Retina (tissue), 1 donor: ENCODE measurements at regions not wholly inside any gene's neighbourhood (a gene's known extent, or its start where the extent isn't known, plus 50 kb on each side); places are given as distances from the start of the nearest gene placed in this dataset.
"Not testable (repeated sequence)": the region's sequence is repeated elsewhere in the genome, so short reads cannot be mapped to it uniquely, and the experiment has no call there.

Experiments used
- DNase-seq: peaks from one replicate; pipeline ENCODE4 v3.0.0-alpha.2; 2016

DNA sequence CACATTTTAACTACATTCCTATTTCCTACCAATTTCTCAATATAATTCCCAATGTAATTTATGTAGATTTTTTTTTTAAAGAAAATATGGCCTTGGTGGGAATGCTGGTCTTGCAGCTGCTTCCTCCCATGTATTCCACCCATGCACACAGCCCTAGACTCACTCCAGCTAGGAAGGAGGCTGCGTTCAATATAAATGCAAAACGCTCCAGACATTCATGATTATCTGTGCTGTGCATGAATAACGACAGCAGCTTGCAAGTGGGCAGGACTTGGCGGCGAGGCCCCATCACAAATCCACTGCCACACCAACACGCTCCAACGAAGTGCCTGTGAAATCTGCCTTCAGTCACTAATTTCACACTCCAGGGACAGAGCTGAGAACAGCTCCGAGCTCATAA lies 391.2 kb downstream of the PREX1 start:
- DNase-seq, result not testable (repeated sequence)

DNA sequence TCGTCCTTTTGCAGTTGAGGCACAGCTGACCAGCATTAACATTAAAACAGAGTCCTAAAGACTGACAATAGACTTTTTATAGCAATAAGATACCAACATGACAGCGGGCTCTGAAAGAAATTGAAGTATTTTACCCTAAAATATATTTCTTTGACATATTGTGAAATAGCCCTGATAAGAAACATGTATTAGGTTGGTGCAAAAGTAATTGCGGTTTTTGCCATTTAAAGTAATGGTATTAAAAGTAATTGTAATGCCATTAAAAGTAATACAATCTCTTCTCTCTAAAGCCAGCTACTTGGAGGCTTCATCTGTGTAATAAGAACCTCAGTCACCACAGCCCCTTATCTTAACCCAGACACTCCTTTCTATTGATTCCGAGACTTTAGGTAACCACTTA lies 394.6 kb downstream of the PREX1 start:
- no peak for DNase-seq

DNA sequence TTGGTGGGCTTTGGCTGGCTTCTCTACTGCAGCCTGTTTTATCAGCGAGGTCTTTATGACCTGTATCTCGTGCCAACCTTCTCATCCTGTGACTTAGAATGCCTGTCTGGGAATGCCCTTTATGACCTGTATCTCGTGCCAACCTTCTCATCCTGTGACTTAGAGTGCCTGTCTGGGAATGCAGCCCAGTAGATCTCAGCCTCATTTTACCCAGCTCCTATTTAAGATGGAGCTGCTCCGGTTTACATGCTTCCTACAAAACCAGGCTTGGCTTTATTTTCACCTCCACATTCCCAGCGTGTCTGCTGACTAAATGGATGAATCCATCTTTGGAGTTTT lies 395.3 kb downstream of the PREX1 start:
- no peak for DNase-seq

DNA sequence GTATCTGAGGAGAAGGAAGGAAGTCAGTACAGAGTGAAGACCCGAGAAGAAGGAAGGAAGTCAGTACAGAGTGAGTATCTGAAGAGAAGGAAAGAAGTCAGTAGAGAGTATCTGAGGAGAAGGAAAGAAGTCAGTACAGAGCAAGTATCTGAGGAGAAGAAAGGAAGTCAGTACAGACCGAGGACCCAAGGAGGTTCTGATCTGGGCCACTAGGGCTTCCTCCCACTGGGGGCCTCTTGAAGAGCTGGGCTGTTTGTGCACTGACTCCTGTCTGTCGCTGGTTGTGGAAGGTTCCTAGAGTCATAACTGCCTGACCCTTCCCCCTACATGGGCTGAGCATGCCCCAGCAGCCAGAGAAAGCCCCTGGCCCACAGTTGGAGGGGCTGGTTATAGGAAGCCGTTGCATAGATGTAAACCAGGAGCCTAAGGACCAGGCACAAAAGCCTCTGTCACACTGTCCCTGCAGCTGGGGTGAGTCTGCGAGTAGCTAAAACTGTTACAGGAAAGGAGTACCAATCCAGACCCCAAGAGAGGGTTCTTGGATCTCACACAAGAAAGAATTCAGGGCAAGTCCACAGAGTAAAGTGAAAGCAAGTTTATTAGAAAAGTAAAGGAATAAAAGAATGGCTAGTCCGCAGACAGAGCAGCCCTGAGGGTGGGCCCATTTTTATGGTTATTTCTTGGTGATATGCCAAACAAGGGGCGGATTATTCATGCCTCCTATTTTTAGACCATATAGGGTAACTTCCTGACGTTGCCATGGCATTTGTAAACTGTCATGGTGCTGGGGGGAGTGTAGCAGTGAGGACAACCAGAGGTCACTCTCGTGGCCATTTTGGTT lies 395.9 kb downstream of the PREX1 start:
- no peak for DNase-seq

DNA sequence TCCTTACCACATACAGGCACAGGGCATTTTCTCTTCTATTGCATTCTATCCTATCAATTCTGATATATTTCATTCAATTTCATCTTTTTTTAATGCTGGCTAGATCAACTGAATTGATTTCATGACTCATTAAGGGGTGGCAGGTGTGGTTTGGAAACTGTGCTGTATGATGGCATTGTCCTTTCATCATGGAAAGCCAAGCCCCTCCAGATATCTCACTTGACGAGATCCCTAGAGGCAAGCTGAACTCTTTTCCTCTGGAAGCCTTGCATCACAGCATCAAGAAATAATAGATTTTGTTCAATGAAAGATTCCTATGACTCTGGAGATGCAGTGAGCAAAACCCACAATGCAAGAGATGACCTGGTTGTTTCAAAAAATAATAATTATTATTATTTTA lies 401.2 kb downstream of the PREX1 start:
- DNase-seq, result no peak

DNA sequence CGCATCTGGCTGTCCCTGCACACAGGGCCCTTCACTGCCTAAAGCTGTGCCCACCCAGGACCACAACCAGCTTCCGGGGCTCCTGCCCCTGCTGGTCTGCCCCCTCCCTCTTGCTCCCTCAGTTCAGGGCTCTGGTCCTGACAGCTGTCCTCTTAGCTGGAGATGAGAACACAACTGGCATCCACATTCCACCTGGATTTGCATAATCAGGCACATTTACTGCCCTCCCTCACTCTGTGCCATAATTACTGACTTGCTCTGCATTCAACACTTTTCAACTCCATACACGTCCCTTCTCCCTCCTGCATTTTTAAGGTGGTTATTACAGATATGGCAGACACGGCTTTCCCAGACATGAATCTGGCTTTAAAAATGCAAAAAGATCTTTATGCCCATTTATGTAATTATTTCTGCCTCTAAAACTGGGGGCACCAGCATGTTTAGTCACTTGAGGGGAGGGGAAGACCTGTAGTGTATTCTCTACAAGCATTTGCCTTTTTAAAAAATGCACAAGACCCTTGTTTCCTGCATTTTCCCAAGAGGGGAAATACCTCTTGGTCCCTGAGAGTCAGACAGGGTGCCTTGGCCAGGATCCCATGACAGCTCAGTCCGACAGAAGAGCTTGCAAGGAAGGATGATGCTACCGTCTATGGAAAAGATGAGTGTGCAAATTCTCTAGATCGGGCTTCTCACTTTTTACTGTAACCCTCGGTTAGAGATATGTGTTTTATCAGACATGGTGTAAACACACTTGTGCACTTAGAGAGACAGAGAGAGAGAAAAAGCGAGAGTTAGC lies 401.8 kb downstream of the PREX1 start:
- peak; percentile 28 for DNase-seq

DNA sequence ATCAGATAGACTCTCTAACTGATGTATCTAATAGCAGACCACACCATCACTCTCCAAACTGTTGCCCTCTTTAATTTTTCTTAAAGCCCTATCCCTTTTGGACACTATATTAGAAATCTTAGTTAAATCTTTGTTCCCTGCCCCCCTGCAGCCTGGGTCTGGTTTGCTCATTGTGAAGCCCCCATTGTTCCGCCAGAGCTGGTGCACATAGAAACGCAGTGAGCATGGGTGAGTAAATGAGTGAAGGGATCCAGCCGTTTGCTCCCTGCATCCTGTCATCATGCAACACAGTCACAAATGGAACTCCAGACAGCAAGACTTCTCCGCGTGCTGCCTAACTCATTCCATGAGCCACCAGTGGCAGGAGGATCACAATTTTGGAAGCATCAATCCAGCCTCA lies 402.5 kb downstream of the PREX1 start:
- DNase-seq, result peak; percentile 41

DNA sequence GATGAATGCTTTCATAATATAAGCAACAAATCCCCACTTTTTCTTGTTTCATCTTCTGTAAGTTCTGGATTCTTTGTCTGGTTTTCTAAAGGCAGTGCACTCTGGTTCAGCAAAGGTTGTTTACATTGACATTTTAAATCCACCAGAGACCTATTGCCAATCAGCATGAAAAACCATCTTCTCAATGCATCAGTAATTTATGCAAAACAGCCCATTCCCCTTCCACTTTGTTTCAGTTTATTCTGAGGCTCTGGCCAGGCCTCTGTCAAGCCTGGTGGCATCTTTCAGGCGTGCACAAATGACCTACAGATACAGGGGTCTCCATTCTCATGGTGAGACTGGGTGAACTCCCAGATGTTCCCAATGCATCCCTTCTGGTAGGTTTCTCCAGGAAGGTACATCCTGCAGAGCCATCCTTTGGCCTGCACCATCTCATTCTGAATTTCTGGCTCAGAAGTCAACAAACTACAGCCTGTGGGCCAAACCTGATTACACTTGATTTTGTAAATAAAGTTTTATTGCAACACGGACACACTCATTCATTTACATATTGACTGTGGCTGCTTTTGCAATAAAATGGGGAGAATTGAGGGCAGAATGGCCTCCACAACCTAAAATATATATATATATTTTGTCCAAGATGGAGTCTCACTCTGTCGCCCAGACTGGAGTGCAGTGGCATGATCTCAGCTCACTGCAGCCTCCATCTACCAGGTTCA lies 405.4 kb downstream of the PREX1 start:
- DNase-seq, result no peak

DNA sequence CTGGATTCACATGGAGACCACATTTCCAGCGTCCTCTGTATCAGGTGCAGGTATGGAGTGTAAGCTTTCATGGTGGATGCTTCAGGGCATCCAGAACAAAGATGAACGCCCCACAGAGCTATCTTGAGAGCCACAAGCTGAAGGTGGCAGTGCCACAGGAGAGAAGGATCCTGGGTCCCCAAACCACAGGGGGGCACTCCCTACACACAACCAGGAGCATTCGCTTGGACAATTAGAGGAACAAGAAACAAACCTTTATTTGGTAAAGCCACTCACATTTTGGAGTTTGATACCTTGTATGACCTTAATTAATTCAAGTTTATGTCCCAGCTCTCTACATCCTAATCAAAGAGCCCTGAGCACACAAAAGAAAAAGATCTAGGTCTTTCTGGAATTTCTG lies 406.3 kb downstream of the PREX1 start:
- DNase-seq, result no peak

DNA sequence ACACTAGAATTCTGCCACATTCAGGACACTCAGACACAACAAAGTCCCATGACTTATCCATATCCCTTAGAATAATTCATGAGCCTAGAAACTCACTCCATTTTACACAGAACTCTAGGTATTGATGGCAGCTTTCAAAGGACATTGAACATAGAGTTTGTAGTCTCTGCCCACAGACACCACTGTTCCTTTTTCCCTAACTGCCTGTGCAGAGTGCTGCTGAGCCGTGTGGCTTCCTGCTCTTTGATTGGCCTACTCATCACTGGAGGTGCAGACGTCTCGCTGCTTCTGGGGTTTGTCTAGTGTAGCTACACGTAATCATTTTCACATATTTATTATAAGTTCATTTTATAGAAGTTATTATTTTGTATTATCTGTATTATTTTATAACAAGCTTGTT lies 407.6 kb downstream of the PREX1 start:
- DNase-seq, result no peak

DNA sequence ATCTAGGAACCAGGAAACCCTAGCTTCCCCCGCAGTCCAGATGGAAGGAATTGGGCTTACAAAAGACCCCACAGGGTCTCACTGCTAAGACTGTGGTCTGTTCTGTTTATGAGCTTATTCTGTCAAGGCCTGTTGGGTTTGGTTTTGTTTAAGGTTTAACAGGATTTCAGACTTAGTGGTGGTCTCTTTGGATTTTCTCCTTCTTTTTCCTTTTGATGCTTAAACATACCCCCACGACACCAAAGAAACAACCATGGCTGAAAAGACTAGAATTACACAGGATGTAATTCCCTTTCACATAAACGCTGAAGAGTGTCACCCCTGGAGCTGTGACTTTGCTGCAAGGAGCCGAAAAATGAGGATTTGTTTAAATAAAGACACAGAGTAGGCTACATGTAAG lies 408.6 kb downstream of the PREX1 start:
- DNase-seq, result no peak

DNA sequence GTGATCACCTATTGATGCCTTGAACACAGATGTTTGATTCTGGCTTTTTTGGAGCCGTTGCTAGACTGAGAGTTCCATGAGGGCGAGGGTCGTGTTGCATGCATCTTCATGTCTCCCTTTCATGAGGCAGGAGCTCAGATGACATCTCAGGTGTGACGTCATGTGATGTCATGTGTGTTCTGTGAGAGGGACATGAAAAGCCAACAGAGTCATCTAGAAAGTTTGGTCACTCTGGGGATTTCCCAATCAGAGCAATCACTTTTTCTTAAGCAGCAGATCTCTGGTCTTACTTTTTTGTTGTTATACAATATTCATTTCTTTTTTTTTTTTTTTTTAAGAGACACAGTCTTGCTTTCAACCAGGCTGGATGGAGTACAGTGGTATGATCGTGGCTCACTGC lies 411.8 kb downstream of the PREX1 start:
- DNase-seq, result no peak

DNA sequence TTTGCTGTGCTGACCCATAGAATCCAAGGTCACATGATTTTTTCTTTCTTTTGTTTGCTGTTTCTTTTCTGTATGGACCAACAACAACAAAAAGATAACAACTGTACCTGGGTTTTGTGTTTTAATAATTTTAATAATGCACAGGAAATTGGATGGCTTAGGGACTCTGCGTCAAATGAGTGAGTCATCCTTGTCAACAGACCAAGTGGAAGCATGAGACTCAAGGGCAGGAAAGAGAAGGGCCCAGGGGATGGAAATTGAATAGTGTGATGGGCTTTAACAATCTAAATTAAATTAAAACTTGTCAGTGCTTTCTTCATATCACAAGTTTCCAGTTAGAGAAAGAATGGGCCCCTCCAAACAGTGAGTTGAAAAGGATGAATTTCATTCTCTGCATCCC lies 413.0 kb downstream of the PREX1 start:
- DNase-seq, result no peak

DNA sequence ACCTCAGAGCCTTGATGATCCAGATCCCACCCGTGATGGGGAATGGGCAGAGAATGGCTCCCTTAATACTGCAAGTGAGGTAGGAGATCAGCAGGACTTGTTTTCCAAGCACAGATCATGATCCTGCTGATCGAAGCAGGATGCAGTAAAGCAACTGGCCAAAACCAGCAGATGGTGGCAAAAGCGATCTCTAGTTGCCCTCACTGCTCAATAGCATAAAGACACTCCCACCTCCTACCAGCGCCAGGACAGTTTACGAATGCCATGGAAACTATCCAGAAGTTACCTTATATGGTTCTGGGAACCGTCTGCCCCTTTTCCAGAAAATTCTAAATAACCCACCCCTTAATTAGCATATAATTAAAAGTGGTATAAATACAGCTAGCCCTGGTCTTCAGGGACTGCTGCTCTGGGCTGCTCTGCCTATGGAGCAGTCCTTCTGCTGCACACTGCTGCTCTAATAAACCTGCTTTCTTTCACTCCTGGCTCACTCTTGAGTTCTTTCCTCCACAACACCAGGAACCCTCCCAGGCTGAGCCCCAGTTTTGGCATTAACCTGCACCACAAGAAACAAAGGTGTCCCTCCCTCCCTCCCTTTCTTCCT lies 415.8 kb downstream of the PREX1 start:
- peak; percentile 30 for DNase-seq

DNA sequence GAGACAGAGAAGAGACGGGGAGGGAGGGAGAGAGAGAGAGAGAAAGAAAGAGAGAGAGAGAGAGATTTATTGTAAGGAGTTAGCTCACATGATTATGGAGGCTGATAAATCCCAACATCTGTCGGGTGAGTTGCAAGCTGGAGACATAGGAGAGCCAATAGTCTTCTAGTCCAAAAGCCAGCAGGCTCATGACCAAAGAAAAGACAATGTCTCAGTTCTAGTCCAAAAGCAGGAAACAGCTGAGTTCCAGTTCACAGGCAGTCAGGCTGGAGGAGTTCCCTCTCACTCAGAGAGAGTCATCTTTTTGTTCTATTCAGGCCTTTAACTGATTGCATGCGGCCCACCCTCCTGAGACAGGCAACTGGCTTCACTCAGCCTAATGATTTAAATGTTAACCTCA lies 416.6 kb downstream of the PREX1 start:
- DNase-seq, result no peak

DNA sequence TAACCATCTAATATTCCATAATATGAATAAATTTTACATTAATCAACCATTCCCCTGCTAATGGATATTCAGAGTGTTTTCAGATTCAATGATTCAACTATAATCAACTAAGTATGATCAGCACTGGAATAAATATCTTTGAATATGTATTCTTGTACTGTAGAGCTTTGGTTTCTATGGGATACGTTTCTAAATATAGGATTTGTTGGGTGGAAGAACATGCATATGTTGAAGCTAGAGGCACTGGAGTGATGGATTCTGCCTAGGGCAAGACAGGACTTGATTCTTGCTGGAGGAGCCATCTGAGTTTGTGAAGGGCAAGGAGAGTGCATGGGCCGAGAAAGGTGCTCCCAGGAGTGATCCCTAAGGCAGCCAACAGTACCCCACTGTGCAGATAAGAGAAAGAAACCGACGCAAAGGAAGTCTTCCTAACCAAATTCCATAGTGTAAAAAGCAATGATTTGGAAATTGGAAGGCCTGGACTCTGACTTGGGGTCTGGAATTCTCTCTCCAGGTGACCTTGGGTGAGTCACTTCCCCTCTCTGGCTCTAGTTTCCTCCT lies 418.7 kb downstream of the PREX1 start:
- DNase-seq, result no peak

DNA sequence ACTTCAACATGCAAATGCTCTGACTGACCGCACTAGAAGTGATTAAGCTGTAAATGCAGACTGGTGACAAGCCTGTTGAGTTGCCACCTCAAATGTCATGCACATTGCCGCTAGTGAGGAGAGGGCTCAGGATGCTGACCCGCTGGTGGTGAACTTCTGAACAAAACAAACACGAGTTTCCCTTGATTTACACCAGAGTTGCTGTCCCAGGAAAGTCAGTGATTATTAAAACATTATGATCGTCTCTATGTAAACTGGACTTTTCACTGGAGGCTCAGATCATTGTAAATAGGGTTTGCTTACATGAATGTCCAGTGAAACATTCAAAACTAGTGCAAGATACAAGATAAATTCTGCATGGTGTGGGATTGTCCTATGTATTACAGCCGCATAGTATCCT lies 420.1 kb downstream of the PREX1 start:
- no peak for DNase-seq

DNA sequence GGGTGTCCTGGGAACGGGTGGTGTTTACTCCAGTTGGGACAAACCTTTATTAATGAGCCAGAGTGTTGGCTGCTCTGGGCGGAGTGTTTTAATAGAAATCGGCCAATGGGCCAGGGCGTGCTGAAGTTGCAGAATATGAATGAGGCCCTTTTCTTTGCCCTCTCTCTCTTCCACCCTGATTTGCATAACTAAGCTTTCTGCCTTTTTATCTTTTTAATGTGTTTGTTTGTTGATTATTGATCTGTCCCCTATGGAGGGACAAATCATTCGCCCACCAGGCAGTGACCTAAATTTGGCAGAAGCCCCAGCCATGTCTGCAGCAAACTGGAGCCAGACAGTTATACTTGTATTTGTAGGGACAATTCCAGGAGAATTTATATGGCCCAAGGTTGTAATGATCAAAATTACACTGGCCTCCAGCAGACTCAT lies 420.9 kb downstream of the PREX1 start:
- DNase-seq, result peak; percentile 73

DNA sequence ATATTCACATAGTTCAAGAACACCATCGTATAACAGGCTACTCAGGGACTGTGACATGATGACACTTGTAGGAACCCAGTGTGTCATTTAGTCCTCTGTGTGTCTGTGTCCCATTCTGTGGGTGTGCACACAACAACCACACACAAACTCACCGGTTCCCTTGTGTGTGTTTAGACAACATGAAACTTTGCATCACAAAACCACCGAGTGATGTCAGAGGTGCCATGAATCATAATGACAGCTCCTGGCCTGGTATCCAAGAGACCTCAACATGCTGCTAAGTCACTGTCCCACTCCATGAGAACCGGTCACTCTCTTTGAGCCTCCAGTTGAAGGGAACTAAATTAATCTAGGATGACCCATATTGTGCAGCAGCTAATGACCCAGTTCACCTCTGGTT lies 421.3 kb downstream of the PREX1 start:
- DNase-seq, result no peak

DNA sequence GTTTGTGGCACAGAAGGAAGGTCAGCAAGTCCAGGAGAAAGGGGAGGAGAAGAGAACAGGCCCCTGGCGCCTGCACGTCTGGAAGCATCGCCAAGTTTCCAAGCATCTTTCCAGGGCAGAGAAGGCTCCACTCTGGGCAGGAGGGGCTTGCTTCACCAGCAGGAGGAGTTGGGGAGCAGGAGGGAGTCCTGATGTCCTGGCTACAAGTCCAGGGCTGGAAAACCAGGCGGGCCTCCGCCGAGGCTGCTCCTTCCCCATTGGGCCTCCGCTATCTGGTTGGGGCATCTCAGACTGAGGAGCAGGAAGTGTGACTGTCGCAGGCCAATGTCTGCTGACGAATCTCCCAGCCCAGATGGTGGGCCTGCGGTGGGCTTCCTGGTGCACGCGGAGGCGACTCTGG lies 421.9 kb downstream of the PREX1 start:
- peak; percentile 41 for DNase-seq

DNA sequence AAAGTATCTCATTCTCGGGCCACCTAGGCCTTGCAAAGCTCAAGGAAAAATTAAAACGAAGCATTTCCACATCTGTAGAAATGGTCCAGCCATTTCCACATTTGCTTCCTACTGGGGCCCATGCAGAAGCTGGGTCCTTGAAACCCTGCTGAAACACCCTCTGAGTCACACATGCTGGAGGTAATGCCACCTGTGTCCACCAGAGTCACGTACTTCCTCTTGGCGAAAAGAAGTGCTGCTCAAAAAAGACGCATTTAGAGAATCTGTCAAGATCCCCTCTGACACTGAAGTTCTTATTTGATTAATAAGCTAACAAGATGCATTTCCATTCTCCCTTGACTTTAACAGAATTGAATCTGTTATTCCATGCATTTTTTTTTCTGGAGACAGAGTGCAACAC lies 423.2 kb downstream of the PREX1 start:
- DNase-seq, result no peak

DNA sequence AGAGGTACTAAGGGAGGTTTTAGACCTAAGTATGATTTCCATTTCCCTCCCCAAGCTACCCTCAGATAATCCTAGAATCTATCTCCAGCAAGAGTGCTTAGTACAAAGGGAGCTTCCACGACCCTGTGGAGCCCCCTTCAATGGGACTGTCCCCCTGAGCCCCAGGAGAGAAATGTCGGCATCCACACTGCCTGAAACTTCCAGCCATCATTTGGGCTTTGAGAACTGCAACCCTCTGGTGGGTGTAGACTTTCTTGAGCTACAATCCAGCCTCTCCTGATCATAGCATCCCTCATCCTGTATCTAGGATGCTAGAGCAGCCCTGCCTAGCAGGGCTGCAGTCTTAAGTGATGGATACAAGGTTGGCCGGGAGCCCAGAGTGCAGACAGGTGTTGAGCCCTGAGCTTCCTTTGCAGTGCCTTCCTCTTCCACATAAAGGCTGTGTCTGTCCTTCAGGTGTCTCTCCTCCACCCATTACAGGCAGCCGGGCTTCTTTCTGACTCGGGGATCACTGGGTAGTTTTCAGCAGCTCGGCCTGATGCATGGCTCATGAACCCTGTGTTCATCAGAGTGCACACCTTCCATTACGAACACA lies 424.5 kb downstream of the PREX1 start:
- no peak for DNase-seq

DNA sequence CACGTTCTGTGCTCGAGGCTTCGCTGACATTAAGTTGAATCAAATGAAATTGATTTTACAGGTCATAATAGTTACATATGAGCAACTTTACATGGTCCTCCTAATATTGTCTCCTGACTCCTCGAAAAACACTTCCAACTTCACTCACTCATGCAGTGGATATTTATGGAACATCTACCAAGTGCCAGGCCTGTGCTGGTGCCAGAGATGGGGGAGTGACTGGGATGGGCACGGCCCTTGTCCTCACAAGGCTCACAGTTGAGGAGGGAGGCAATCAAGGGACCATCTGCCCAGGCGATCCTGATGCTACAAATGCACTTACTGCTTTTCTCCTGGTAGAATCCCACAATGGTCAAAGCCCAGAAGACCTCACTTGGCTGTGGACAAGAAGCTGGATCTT lies 426.4 kb downstream of the PREX1 start:
- no peak for DNase-seq
